ENCODE measurements at regions not wholly inside any gene's neighbourhood (a gene's known extent, or its start where the extent isn't known, plus 50 kb on each side); places are given as distances from the start of the nearest gene placed in this dataset.

GRCh38 chr6:84458271-84458670, 230.8 kb upstream of the CEP162 start:
- TF ChIP-seq EZH2 (IDR thresholded peaks at IDR 0.05; ENCODE audit: low read depth, unreplicated experiment) (no peak), POLR2AphosphoS5 (IDR thresholded peaks at IDR 0.05; ENCODE audit: low read depth) (no peak), CTCF (conservative IDR thresholded peaks at IDR 0.05; ENCODE audit: low read depth in 2 of 2) (no peak), JUNB (IDR thresholded peaks at IDR 0.05; ENCODE audit: unreplicated experiment) (no peak), EZH2phosphoT487 (IDR thresholded peaks at IDR 0.05; ENCODE audit: unreplicated experiment) (no peak), REST (IDR thresholded peaks at IDR 0.05; ENCODE audit: unreplicated experiment) (no peak), CREB1 (CRISPR knock-in tag; IDR thresholded peaks at IDR 0.05; ENCODE audit: low read depth) (no peak), STAT1 (IDR thresholded peaks at IDR 0.05; ENCODE audit: unreplicated experiment) (no peak), ZNF114 (CRISPR knock-in tag; IDR thresholded peaks at IDR 0.05) (no peak), ZNF331 (CRISPR knock-in tag; IDR thresholded peaks at IDR 0.05; ENCODE audit: low read depth) (no peak), ZNF462 (CRISPR knock-in tag; IDR thresholded peaks at IDR 0.05) (no peak)
